ENCODE measurements at regions not wholly inside any gene's neighbourhood (a gene's known extent, or its start where the extent isn't known, plus 50 kb on each side); places are given as distances from the start of the nearest gene placed in this dataset.
A peak's percentile ranks its signal among the peaks of the same experiment; 100 is the strongest.
"Not testable (repeated sequence)": the region's sequence is repeated elsewhere in the genome, so short reads cannot be mapped to it uniquely, and the experiment has no call there.

GRCh38 chrX:129361576-129361975 lies 161.7 kb downstream of the SMARCA1 start:
- ATAC-seq (no peak), DNase-seq (no peak)
- Histone ChIP-seq H3K36me3 (no peaks in the 10 kb centered on the region), H3K27ac (no peak overlapping the region), H3K9me3 (no peaks in the 10 kb centered on the region), H3K4me1 (no peaks in the 10 kb centered on the region), H3K27me3 (no peaks in the 10 kb centered on the region), H3K4me3 (no peak overlapping the region)
- intact Hi-C loops (cut with DNase I): no loop called here
- TF ChIP-seq, protein P1, sequence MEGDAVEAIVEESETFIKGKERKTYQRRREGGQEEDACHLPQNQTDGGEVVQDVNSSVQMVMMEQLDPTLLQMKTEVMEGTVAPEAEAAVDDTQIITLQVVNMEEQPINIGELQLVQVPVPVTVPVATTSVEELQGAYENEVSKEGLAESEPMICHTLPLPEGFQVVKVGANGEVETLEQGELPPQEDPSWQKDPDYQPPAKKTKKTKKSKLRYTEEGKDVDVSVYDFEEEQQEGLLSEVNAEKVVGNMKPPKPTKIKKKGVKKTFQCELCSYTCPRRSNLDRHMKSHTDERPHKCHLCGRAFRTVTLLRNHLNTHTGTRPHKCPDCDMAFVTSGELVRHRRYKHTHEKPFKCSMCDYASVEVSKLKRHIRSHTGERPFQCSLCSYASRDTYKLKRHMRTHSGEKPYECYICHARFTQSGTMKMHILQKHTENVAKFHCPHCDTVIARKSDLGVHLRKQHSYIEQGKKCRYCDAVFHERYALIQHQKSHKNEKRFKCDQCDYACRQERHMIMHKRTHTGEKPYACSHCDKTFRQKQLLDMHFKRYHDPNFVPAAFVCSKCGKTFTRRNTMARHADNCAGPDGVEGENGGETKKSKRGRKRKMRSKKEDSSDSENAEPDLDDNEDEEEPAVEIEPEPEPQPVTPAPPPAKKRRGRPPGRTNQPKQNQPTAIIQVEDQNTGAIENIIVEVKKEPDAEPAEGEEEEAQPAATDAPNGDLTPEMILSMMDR (IDR thresholded peaks at IDR 0.05): no peak

- Histone ChIP-seq H3K9me3 (no peaks in the 10 kb centered on the region), H3K4me1 (no peaks in the 10 kb centered on the region), H3K27ac (no peak overlapping the region), H3K4me3 (no peak overlapping the region), H3K27me3 (no peaks in the 10 kb centered on the region), H3K36me3 (no peaks in the 10 kb centered on the region)
- TF ChIP-seq, protein P1 (IDR thresholded peaks at IDR 0.05): peak; percentile 45 to 65
- ATAC-seq (peak; percentile 79), DNase-seq (no peak)
- intact Hi-C loops (cut with DNase I): no loop called here
These were observed 163.1 kb downstream of the SMARCA1 start for GRCh38 chrX:129360175-129360574.

DNA sequence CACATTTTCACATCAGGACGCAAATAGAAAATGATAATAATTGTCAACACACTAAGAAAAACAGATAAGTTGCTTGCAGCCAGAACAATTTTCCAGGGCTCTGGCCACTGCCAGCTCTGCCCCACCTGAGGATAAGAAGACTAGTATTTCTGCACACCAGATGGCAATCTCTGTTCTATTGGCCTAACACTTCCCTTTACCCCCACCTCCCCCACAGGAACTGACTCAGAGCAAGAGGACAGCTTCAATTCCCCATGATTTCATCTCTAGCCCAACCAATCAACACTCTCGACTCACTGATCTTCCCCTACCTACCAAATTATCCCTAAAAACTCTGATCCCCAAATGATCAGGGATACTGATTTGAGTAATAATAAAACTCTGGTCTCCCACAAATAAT lies 164.0 kb downstream of the SMARCA1 start:
- no peaks in the 10 kb centered on the region for H3K4me1 ChIP-seq
- no peaks in the 10 kb centered on the region for H3K9me3 ChIP-seq
- intact Hi-C loops (cut with DNase I): no loop called here
- no peak overlapping the region for H3K4me3 ChIP-seq
- H3K27me3 ChIP-seq: no peaks in the 10 kb centered on the region
- H3K36me3 ChIP-seq: no peaks in the 10 kb centered on the region
- TF ChIP-seq, protein P1 (IDR thresholded peaks at IDR 0.05): no peak
- ATAC-seq (no peak), DNase-seq (no peak)
- no peak overlapping the region for H3K27ac ChIP-seq

DNA sequence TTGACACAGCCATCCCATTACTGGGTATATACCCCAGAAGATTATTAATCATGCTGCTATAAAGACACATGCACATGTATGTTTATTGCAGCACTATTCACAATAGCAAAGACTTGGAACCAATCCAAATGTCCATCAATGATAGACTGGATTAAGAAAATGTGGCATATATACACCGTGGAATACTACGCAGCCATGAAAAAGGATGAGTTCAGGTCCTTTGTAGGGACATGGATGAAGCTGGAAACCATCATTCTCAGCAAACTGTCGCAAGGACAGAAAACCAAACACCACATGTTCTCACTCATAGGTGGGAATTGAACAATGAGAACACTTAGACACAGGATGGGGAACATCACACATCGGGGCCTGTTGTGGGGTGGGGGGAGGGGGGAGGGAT lies 165.9 kb downstream of the SMARCA1 start:
- intact Hi-C loops (cut with DNase I); H3K9me3 ChIP-seq; H3K27ac ChIP-seq; DNase-seq; H3K4me1 ChIP-seq; H3K36me3 ChIP-seq; H3K4me3 ChIP-seq; ATAC-seq; H3K27me3 ChIP-seq: not testable (repeated sequence)

DNA sequence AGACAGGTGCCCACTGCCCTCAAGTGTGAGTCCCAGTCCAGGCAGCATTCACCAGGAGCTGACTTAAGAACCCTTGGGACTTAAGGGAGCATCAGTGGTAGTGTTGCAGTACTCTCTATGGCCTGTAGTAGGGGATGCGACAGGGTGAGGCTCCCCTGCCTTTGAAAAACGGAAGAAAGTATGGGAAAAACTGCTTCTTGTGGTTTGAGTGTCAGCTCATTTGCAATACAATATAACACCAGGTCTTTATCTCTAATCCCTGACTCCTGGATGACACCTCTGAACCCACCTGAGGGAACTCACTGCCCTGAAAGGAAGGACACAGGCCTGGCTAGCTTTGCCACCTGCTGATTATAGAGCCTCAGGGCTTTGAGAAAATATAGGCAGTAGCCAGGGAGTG lies 176.0 kb downstream of the SMARCA1 start:
- no peaks in the 10 kb centered on the region for H3K36me3 ChIP-seq
- DNase-seq: no peak
- H3K4me1 ChIP-seq: no peaks in the 10 kb centered on the region
- TF ChIP-seq, protein P1 (IDR thresholded peaks at IDR 0.05): no peak
- H3K4me3 ChIP-seq: no peak overlapping the region
- no peak for ATAC-seq
- intact Hi-C loops (cut with DNase I): no loop called here
- peaks cover 0 to 2% of the 10 kb centered on the region in 2 donors for H3K9me3 ChIP-seq
- H3K27me3 ChIP-seq: no peaks in the 10 kb centered on the region
- H3K27ac ChIP-seq: no peak overlapping the region

GRCh38 chrX:129346574-129346973 lies 176.7 kb downstream of the SMARCA1 start:
- no peak overlapping the region for H3K4me3 ChIP-seq
- H3K36me3 ChIP-seq: no peaks in the 10 kb centered on the region
- TF ChIP-seq, protein P1 (IDR thresholded peaks at IDR 0.05): no peak
- H3K27me3 ChIP-seq: no peaks in the 10 kb centered on the region
- no peak for DNase-seq
- H3K9me3 ChIP-seq: peaks cover 0 to 2% of the 10 kb centered on the region in 2 donors
- no peaks in the 10 kb centered on the region for H3K4me1 ChIP-seq
- H3K27ac ChIP-seq: no peak overlapping the region
- intact Hi-C loops (cut with DNase I): no loop called here
- ATAC-seq: no peak

- H3K4me1 ChIP-seq; ATAC-seq; DNase-seq; H3K27ac ChIP-seq; H3K9me3 ChIP-seq; intact Hi-C loops (cut with DNase I); H3K36me3 ChIP-seq; H3K4me3 ChIP-seq; H3K27me3 ChIP-seq: not testable (repeated sequence)
These were observed 186.0 kb downstream of the SMARCA1 start for GRCh38 chrX:129337264-129337663.

Data from left lung (tissue), 4 donors.